ENCODE measurements at regions not wholly inside any gene's neighbourhood (a gene's known extent, or its start where the extent isn't known, plus 50 kb on each side); places are given as distances from the start of the nearest gene placed in this dataset.

DNA sequence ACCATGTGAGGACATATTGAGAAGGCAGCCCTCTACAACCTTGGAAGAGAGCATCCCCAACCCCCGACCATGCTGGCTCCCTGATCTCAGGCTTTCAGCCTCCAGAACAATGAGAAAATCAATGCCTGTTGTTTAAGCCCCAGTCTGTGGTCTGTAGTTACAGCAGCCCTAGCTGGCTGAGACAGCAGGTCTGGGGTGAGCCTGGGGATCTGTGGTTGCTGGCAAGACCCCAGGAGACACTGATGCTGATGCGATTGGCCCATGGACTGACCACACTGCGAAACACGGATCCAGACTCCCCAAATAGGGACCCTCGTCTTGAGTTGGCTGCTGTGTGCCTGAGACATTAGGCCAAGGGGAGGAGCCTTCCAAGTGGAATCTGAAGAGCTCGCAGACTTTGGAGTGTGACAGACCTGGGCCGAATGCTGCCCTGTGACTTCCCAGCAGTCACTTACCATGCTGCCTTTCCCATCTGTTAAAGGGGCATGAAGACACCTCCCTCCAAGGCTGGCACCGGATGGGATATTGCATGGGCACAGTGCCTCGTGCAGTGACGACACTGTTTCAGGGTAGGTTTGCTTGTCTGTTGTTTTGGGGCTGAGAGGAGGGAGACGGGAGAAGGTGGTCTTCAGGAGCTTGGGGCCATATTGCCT is 147.8 kb upstream of the RPL38 start:
- peaks cover 16% of the 10 kb centered on the region for H3K27me3 Mint-ChIP-seq (ENCODE audit: low read depth)
- H3K4me3 Mint-ChIP-seq (ENCODE audit: low read depth) = no peak overlapping the region
- no peaks in the 10 kb centered on the region for H3K4me1 Mint-ChIP-seq (ENCODE audit: low read depth)
- intact Hi-C loops (cut with micrococcal nuclease) = no loop called here
- DNase-seq (ENCODE audit: low spot score) = no peak
- no peak overlapping the region for H3K27ac Mint-ChIP-seq
- no peaks in the 10 kb centered on the region for H3K9me3 Mint-ChIP-seq
- H3K36me3 Mint-ChIP-seq (ENCODE audit: low read depth) = no peaks in the 10 kb centered on the region

DNA sequence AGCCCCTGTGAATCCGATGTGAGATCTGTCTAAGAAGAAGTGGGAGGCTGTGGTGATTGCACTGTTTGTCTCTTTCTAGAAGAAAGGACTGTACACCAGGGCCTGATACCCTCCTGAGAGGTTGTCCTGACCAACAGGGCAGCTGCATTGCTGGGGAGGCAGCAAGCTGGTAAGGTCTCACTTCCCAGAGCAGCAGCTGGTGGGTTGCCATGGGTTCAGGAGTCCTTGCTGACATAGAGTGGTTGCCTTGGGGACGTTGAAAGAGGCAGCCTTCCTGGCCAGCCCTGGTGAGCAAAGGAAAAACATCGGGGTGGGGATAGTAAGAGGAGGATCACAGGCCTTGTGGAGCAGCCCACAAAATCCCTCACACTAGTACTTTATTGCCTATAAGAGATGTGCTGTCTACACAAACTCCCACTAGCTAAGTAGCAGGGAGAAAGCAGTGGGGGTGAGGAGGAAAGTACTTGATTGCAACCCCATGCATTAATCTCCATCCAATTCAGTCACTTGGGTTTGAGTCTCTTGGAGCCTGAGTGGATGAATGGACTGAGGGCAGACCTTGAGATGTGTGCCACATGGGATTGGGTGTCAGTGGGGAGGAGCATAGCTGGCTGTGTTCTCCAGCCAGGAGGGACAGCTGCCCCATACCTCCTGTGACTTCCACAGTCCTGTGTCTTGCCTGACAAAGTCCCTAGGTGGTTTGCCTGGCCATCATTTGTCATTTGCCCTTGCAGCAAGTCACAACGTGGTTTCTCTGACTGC is 143.8 kb upstream of the RPL38 start:
- no peaks in the 10 kb centered on the region for H3K4me1 Mint-ChIP-seq (ENCODE audit: low read depth)
- DNase-seq (ENCODE audit: low spot score) = no peak
- no peak overlapping the region for H3K27ac Mint-ChIP-seq
- H3K27me3 Mint-ChIP-seq (ENCODE audit: low read depth) = peaks cover 17% of the 10 kb centered on the region
- no peak overlapping the region for H3K4me3 Mint-ChIP-seq (ENCODE audit: low read depth)
- no peaks in the 10 kb centered on the region for H3K36me3 Mint-ChIP-seq (ENCODE audit: low read depth)
- intact Hi-C loops (cut with micrococcal nuclease) = no loop called here
- H3K9me3 Mint-ChIP-seq = no peaks in the 10 kb centered on the region

DNA sequence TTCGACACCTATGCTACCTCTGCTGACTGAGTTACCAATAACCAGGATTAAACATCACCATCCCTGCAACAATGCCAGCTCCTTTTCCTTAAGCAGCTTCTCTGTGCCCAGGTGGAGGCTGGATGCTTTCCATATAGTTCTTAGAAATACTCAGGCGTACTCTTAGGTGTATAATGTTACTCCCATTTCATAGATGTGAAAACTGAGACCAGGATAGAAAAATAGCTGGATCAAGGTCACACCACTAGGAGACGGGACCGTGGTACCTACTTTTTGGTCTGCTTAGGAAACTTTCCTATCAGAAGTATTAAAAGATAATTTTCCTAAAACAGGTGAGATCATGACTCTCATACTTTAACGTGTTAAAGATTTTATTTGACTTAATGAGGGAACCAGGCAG is 141.7 kb upstream of the RPL38 start:
- no peak for DNase-seq (ENCODE audit: low spot score)
- no peaks in the 10 kb centered on the region for H3K4me1 Mint-ChIP-seq (ENCODE audit: low read depth)
- no peaks in the 10 kb centered on the region for H3K36me3 Mint-ChIP-seq (ENCODE audit: low read depth)
- peaks cover 12% of the 10 kb centered on the region for H3K27me3 Mint-ChIP-seq (ENCODE audit: low read depth)
- intact Hi-C loops (cut with micrococcal nuclease) = no loop called here
- no peak overlapping the region for H3K4me3 Mint-ChIP-seq (ENCODE audit: low read depth)
- H3K9me3 Mint-ChIP-seq = no peaks in the 10 kb centered on the region
- H3K27ac Mint-ChIP-seq = no peak overlapping the region

DNA sequence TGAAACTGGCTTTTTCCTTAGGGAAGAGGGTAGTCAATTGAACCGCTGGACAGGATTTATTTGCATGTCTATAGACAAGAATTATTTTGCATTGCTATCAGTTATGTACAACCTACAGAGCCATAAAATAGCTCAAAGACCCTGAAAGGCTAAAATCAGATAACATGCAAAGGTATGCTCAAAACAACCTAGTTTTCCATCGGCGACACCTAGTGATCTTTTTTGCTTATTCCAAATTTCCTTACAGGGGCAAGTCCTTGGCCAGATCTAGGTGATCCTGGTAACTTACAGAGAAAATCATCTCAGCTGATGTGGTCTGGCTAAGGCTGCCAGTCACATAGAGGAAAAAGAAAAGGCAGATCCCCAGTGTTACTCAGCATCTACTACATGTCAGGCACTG is 141.2 kb upstream of the RPL38 start:
- Mint-ChIP-seq H3K4me3 (ENCODE audit: low read depth) (no peak overlapping the region), H3K27ac (no peak overlapping the region), H3K27me3 (ENCODE audit: low read depth) (peaks cover 7% of the 10 kb centered on the region), H3K9me3 (no peaks in the 10 kb centered on the region), H3K4me1 (ENCODE audit: low read depth) (no peaks in the 10 kb centered on the region), H3K36me3 (ENCODE audit: low read depth) (no peaks in the 10 kb centered on the region)
- intact Hi-C loops (cut with micrococcal nuclease) = no loop called here
- no peak for DNase-seq (ENCODE audit: low spot score)

DNA sequence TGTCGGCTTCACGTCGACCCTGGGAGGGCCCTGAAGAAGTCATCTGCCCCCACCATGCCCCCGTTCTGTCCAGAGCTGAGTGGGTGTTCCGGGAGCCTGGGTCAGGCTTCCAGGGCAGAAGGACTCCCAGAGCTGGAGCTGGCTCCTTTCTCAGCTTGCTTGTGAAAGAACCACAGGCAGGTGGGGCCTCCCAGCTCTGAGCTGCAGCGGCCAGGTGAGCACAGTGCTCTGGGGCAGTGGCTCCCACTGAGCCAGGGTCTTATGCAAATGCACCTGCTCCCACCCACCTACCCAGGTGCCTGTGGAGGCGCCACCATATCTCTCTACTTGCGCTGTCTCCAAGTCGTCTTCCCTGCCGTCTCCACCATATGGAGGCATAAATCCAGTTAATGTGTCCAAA is 140.0 kb upstream of the RPL38 start:
- Mint-ChIP-seq H3K36me3 (ENCODE audit: low read depth) (no peaks in the 10 kb centered on the region), H3K9me3 (no peaks in the 10 kb centered on the region), H3K4me3 (ENCODE audit: low read depth) (no peak overlapping the region), H3K4me1 (ENCODE audit: low read depth) (no peaks in the 10 kb centered on the region), H3K27me3 (ENCODE audit: low read depth) (peaks cover 7% of the 10 kb centered on the region), H3K27ac (no peak overlapping the region)
- no peak for DNase-seq (ENCODE audit: low spot score)
- intact Hi-C loops (cut with micrococcal nuclease) = no loop called here

DNA sequence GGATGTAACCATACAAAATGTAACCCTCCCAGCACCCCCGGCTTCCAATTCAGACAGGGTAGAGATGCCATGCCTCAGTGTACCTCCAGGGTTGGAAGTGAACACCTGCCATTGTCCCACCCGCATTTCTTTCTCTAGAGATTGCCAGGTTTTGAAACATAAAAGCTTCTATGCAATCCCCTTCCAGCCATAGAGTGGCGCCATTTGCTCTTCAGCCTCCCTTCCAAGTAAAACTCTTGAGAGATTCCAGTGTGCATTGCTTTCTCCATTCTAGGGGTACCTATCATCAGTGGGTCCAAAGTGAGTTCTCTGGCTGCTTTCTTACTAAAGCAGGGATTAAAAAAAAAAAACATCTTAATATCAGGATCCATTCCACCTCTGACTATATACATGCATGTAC is 133.1 kb upstream of the RPL38 start:
- no peaks in the 10 kb centered on the region for H3K9me3 Mint-ChIP-seq
- no peaks in the 10 kb centered on the region for H3K27me3 Mint-ChIP-seq (ENCODE audit: low read depth)
- H3K4me1 Mint-ChIP-seq (ENCODE audit: low read depth) = no peaks in the 10 kb centered on the region
- no peak overlapping the region for H3K4me3 Mint-ChIP-seq (ENCODE audit: low read depth)
- no peak overlapping the region for H3K27ac Mint-ChIP-seq
- DNase-seq (ENCODE audit: low spot score) = no peak
- no peaks in the 10 kb centered on the region for H3K36me3 Mint-ChIP-seq (ENCODE audit: low read depth)
- intact Hi-C loops (cut with micrococcal nuclease) = no loop called here

DNA sequence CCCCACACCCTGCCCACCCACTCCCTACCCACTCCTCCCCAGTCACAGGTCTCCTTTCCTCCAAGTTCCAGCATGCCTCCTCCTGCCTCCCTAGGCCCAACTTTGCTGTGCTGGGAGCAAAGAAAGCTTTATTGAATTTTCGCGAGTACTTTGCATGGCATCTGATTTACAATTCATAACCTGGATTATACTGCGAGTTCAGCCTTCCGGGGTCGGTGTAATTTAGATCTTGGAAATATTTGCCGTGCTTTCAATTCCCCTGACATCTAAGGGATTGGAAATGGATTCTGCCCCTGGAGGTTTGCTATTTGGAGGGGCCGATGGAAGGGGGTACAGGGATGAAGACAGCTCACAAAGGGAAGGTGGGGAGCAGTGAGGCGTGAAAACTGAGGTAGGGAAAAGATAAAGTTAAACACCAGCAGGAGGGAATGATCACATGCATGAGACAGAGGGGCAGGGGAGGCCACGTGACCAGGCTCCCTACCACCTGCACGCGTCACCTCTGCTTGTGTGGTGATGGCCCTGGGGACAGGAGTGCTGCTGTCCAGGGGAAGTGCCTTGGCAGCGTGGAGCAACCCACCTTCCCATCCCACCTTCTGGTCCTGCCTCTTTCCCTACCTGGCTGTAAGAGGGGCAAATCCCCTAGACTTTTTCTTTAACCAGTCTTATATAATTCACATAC is 132.3 kb upstream of the RPL38 start:
- H3K9me3 Mint-ChIP-seq = no peaks in the 10 kb centered on the region
- intact Hi-C loops (cut with micrococcal nuclease) = no loop called here
- H3K4me3 Mint-ChIP-seq (ENCODE audit: low read depth) = no peak overlapping the region
- H3K4me1 Mint-ChIP-seq (ENCODE audit: low read depth) = no peaks in the 10 kb centered on the region
- H3K36me3 Mint-ChIP-seq (ENCODE audit: low read depth) = no peaks in the 10 kb centered on the region
- no peaks in the 10 kb centered on the region for H3K27me3 Mint-ChIP-seq (ENCODE audit: low read depth)
- no peak overlapping the region for H3K27ac Mint-ChIP-seq
- DNase-seq (ENCODE audit: low spot score) = no peak

DNA sequence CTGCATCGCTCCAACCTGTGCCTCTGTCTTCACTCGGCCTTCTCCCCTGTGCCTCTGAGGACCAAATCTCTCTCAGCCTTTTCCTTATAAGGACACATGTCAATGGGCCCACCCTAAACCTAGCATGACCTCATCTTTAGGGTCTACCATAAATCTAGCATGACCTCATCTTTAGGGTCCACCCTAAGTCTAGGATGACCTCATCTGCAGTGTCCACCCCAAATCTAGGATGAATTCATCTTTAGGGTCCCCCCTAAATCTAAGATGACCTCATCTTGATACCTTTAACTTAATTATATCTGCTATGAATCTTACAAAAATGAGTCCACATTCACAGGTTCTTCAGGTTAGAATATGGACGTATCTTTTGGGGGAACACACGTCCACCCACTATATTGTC is 131.1 kb upstream of the RPL38 start:
- no peak overlapping the region for H3K27ac Mint-ChIP-seq
- no peaks in the 10 kb centered on the region for H3K4me1 Mint-ChIP-seq (ENCODE audit: low read depth)
- intact Hi-C loops (cut with micrococcal nuclease) = no loop called here
- no peak overlapping the region for H3K4me3 Mint-ChIP-seq (ENCODE audit: low read depth)
- H3K27me3 Mint-ChIP-seq (ENCODE audit: low read depth) = no peaks in the 10 kb centered on the region
- no peaks in the 10 kb centered on the region for H3K36me3 Mint-ChIP-seq (ENCODE audit: low read depth)
- no peaks in the 10 kb centered on the region for H3K9me3 Mint-ChIP-seq
- DNase-seq (ENCODE audit: low spot score) = no peak

DNA sequence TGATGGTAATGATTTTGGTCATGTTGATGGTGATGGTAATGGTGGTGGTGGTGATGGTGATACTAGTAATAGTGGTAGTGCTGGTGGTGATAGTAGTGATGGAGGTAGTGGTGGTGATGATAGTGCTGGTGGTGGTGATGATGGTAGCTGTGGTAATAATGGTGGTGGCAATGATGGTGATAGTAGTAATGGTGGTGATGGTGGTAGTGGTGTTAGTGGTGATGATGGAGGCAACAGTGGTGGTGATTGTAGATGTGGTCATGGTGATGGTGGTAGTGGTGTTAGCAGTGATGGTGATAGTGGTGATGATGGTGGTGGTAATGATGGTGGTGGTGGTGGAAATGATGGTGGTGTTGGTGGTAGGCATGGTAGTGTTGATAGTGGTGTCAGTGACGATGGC is 127.0 kb upstream of the RPL38 start:
- no peaks in the 10 kb centered on the region for H3K4me1 Mint-ChIP-seq (ENCODE audit: low read depth)
- intact Hi-C loops (cut with micrococcal nuclease) = no loop called here
- no peak for DNase-seq (ENCODE audit: low spot score)
- H3K27me3 Mint-ChIP-seq (ENCODE audit: low read depth) = no peaks in the 10 kb centered on the region
- H3K4me3 Mint-ChIP-seq (ENCODE audit: low read depth) = no peak overlapping the region
- H3K9me3 Mint-ChIP-seq = no peaks in the 10 kb centered on the region
- H3K27ac Mint-ChIP-seq = no peak overlapping the region
- H3K36me3 Mint-ChIP-seq (ENCODE audit: low read depth) = no peaks in the 10 kb centered on the region

DNA sequence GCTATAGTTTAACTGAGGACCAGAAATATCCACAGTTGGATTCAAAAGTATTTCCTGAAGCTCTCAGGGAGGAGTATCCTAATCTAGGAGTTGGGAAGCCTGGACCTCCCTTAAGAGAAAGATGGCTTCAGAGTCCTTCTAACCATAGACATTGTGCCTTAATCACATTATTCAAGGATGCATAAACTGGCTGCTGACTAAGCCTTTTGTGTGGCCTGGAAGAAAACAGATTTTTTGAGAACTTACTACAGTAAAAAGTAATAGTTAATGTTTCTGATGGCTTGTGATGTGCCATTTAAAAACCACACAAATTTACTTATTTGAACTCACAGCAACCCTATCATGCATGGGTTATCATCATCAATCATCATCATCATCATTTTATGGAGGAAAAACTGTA is 126.2 kb upstream of the RPL38 start:
- H3K9me3 Mint-ChIP-seq = no peaks in the 10 kb centered on the region
- H3K27ac Mint-ChIP-seq = no peak overlapping the region
- DNase-seq (ENCODE audit: low spot score) = no peak
- H3K4me3 Mint-ChIP-seq (ENCODE audit: low read depth) = no peak overlapping the region
- H3K4me1 Mint-ChIP-seq (ENCODE audit: low read depth) = no peaks in the 10 kb centered on the region
- intact Hi-C loops (cut with micrococcal nuclease) = no loop called here
- H3K36me3 Mint-ChIP-seq (ENCODE audit: low read depth) = no peaks in the 10 kb centered on the region
- H3K27me3 Mint-ChIP-seq (ENCODE audit: low read depth) = no peaks in the 10 kb centered on the region

DNA sequence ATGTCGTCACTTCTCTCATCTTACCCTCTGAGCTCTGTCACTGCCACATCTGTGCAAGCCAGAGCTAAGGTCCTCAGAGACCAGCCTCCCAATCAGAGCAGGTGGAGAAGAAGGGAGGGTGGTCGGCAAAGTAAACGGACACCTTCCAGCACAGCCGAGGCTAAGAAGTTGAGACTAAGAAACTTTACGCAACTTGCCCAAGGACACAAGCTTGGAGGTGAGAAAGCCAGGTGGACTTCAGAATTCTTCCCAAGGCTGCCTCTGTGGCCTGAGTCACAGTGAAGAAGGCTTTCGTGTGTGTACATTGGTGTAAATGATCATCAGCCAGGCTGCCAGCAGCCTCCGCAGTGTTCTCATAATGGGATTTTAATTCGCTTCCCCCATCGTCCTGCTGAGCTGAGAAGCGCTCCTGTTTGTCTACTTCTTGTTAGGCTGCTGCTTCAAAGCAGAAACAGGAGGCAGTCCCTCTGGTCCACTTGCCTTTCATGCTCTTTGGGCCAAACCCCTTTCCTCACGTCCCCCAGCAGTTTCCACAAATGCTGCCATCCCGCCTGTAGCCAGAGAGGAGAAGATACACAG is 125.0 kb upstream of the RPL38 start:
- Mint-ChIP-seq H3K4me1 (ENCODE audit: low read depth) (no peaks in the 10 kb centered on the region), H3K4me3 (ENCODE audit: low read depth) (no peak overlapping the region), H3K36me3 (ENCODE audit: low read depth) (no peaks in the 10 kb centered on the region), H3K27ac (no peak overlapping the region), H3K9me3 (no peaks in the 10 kb centered on the region), H3K27me3 (ENCODE audit: low read depth) (no peaks in the 10 kb centered on the region)
- intact Hi-C loops (cut with micrococcal nuclease) = no loop called here
- DNase-seq (ENCODE audit: low spot score) = no peak

DNA sequence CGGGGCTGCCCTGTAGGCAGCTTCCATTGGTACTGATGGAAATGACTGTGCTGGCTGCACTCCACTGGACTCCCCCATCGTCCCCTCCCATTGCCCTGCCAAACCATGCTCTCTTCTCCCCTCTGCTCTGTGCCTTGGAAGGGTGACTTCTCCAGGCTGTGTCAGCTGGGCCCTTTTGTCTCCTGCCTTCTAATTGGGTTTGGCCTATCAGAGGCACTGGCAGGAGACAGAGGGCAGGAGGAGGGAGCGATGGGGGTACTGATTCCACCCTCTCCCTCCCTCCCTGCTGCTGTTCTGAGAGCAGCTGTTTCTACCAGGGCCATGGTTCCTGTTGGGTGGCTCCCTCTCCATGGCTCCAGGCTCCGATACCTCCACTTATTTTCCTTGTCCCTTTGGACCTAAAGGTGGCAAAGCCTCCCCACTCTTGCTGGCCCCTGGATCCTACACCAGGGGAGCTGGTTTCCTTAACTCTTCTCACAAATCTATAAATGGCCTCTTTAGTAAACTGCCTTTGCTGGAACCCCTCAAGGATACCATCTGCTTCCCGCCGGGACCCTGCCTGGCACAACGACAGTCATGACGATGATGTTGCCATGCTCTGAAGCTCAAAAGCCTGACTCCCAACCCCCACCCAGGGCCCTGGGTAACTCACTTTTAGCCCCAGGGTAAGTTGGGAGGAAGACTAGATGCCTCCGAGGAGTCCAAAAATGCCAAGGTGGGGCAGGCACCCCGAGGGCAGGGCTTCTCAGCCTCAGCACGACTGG is 123.8 kb upstream of the RPL38 start:
- no peak for DNase-seq (ENCODE audit: low spot score)
- intact Hi-C loops (cut with micrococcal nuclease) = no loop called here
- no peaks in the 10 kb centered on the region for H3K36me3 Mint-ChIP-seq (ENCODE audit: low read depth)
- H3K4me3 Mint-ChIP-seq (ENCODE audit: low read depth) = no peak overlapping the region
- H3K27ac Mint-ChIP-seq = no peak overlapping the region
- peaks cover 2% of the 10 kb centered on the region for H3K9me3 Mint-ChIP-seq
- H3K27me3 Mint-ChIP-seq (ENCODE audit: low read depth) = no peaks in the 10 kb centered on the region
- H3K4me1 Mint-ChIP-seq (ENCODE audit: low read depth) = no peaks in the 10 kb centered on the region

Data from activated T-helper 2 cell treated with anti-CD3 and anti-CD28 coated beads, Interferon-gamma antibody, Interleukin-2, Interleukin-4, amounts not matched to agents 10 μg/mL and 5 μg/mL and 100 μg/mL, durations not matched to agents 14 hours and 24 hours and 36 hours (primary cell).